HG03439 (cell line): ENCODE measurements at regions not wholly inside any gene's neighbourhood (a gene's known extent, or its start where the extent isn't known, plus 50 kb on each side); places are given as distances from the start of the nearest gene placed in this dataset.
"Not testable (repeated sequence)": the region's sequence is repeated elsewhere in the genome, so short reads cannot be mapped to it uniquely, and the experiment has no call there.

ENCODE experiments used
- ATAC-seq: cut with Tn5 transposase; IDR thresholded peaks from one replicate; pipeline ENCODE4 v1.9.1; 2021; ENCODE audit warnings: mild to moderate bottlenecking, moderate library complexity; ENCODE audit not compliant: unreplicated experiment

DNA sequence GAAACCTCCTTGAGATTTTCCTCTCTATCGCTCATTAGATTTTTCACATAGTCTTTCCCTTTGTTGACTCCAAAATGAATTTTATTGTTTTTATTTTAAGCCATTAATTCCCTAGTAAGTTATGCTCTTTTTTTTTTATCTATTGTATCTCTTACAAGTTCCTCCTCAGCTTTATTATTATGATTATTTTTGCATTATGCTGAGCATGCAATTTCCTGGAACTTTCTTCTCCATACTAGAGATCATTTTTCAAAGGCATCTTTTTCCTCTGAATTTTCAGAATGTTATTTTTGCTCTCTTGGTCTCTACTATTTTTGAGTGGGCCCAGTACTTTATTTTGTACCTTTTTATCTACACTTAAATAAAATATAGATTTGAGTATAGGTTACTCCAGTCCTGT, 376.6 kb upstream of the SEMA6A start:
- ATAC-seq, result no peak

DNA sequence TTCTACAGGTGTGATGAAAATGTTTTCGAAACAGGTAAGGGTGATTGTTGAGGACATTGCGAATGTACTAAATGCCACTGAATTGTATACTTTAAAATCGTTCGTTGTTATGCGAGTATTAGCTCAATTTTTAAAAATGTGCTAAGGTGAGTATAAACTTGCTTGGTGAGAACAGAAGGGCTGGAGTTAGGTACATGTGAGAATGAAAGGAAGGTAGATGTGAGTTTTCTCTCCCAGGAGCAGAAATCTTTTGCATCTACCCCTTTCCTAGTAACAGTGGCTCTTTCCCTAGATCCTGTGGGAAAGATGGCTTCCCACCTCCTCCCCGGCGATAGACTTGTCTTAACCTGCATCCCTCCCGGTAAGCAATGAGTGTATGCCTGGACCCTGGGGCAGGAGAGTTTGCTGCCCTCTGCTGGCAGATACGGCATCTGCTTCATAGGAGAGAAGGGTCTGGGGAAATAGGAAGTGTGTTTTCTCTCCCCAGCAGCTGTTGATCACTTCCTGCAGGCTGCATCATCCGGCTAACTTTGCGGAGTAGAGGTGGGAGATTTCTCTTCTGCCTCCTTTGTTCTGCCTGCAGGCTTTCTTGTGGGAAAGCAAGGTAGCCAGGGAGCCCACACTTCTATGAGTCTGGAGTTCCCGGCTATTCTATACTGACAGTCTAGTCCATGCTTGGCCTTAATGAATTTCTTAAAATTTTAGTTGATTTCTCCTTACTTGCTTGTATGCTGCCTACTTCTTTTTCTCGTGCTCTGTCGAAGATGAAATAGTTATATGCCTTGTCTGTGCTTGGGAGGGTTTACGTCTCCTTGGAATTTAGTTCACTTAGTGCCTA, 373.3 kb upstream of the SEMA6A start:
- peak; percentile 99 for ATAC-seq

DNA sequence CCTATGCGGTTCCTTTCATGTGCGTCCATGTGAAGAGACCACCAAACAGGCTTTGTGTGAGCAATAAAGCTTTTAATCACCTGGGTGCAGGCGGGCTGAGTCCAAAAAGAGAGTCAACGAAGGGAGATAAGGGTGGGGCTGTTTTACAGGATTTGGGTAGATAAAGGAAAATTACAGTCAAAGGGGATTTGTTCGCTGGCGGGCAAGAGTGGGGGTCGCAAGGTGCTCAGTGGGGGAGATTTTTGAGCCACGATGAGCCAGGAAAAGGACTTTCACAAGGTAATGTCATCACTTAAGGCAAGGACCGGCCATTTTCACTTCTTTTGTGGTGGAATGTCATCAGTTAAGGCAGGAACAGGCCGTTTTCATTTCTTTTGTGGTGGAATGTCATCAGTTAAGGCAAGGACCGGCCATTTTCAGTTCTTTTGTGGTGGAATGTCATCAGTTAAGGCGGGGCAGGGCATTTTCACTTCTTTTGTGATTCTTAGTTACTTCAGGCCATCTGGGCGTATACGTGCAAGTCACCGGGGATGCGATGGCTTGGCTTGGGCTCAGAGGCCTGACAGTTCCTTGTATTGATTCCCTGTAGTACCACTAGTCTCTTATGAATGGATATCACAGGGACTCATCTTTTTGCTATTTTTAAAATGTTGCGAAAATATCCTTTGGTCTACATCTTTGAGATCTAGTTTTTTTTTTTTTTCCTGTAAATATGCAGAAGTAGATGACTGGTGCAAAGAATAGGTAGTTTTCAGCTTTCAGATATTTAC, 371.2 kb upstream of the SEMA6A start:
- not testable (repeated sequence) for ATAC-seq

DNA sequence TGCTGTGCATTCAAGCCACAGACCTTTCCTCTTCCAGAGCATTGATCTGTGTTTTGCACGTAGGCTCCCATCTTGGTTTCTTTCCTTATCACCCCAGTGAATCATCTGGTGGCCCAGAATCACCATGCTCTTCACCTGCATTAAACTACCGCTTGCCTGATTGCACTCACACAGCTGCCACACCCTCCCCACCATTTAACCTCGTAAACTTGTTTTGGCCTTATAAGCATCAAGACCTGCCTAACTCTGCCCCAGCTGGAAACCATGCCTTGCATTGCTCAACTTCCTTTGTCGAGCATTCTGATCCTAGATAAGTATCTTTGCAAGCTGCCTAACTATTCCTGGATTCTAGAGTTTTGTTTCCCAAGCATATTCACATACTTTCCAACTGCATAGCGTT, 369.6 kb upstream of the SEMA6A start:
- no peak for ATAC-seq

DNA sequence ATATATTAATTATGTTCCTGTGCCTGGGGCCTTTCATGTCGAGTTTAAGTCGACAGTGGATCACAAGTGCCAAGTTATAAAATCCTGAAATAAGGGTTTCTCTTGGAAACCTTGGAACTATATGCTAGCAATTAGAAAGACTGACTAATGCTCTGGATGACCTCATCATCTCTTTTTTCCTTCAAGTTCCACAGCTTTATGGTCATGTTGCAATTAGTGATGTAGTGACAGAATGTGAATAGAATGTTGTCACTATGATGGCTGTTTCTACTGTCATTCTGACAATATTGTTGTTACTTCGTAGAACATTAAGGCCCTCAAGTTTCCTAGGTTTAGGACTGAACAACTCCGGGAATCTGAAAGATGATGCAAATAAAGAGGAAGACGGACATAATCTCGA, 368.0 kb upstream of the SEMA6A start:
- ATAC-seq, result no peak

DNA sequence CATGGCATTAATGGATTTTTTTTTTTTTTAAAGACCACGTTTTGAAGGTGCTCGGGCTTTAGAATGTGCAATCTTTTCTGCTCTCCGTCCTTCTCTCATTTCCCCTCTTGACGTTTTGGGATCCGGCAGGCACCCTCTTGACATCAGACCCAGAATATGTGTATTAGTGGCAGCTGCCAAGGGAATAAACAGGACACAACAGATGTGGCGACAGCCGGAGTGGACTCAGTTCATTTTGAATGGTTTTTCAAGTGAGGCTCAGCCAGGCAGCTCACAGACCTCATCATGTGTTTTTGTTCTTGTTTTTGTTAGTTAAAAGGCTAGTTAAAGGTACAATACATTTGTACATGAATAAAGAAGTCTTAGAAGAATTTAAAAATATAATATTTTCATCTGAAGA, 365.0 kb upstream of the SEMA6A start:
- ATAC-seq, result no peak

DNA sequence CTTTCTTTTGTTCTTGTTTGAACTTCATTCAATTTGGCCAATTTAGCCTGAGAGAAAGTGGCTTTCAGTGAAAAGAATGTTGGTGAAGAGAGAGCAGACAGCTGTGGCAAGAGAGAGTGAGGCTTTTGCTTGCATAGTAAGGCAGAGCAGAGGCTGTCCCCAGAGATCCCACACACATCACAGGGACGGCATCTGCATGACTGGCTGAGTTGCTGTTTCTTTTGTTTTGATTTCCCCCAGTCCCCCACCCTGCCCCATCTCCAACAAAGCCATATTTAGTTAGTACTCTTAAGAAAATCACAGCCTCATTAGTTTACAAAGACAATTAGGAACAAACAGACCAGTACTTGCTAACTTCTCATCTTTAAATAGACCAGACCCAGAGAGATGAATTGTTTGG, 363.9 kb upstream of the SEMA6A start:
- ATAC-seq, result no peak

DNA sequence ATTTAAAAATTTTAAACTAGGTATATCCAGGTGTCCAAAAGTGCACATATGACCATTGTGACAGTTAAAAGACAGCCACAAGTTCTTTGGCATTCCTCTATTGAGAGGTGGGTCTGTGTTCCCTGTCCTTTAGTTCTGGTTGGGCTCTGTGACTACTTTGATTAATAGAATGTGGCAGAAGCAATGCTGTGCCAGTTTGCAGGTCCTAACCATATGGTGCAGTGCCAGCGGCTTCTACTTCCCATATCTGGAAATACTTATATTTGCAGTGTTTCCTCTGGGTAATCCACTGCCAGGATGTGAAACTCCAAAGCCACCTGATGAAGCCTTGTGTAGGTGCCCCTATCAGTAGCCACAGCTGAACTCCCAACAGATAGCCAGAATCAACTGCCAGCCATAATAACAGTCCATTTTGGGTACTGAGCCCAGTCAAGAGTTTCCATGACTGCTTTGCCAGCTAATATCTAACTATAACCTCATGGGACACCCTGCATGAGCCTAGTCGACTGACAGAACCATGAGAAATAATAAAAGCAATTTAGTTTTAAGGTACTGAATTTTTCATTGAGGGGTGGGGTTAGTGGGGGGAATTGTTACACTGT, 361.0 kb upstream of the SEMA6A start:
- no peak for ATAC-seq

DNA sequence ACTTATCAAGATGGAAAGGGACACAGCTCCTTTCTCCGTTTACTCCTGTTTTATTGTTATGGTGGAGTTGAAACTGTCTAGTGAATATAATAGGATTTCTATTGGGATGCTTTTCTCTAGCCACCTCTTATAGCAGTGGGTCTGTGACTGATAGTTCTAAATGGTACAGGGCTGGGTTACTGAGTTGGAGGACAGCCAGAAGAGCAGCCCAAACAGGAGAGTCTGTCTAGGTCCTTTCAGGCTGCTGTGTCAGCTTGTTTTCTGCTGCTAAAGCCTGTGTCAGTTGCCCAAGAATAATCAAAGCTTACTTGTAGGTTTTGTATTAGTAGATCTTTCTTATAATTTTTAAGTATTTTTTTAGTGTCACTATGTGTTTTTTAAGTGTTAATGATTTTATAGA, 356.0 kb upstream of the SEMA6A start:
- no peak for ATAC-seq

DNA sequence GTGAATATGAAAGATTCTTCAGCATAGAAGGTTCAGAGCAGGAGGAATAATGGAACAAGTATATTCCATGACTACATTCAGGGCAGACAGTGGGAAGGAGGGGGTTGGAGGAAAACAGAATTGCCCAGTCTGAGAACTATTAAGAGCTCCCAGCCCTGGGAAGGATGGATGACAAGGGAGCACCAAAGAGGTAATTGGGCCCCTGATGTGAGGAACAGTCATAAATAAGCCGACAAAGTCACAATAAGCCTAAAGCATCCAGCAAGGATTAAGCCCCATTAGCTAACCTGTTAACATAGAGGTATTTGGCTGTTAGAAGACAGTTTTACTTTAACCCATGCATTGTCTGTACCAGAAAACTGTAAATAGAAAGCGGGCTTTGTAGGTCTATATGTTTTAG, 348.7 kb upstream of the SEMA6A start:
- no peak for ATAC-seq

DNA sequence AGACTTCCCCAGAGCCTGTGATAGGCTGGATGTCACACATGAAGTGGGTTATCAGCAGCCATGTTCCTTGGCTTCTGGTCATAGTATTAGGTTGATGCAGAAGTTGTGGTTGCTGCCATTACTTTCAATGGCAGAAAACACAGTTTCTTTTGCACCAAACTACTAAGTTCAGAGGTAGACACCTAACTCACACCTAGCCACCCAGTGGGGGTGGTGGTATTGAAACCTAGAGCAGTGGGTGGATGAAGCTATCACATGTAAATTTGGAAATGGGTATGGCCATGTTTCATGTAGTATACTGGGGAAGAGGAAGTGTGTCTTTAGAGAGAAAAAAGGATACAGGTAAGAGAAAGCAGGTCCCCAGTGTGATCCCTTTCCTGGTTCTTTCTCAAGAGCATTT, 347.9 kb upstream of the SEMA6A start:
- peak; percentile 81 for ATAC-seq

DNA sequence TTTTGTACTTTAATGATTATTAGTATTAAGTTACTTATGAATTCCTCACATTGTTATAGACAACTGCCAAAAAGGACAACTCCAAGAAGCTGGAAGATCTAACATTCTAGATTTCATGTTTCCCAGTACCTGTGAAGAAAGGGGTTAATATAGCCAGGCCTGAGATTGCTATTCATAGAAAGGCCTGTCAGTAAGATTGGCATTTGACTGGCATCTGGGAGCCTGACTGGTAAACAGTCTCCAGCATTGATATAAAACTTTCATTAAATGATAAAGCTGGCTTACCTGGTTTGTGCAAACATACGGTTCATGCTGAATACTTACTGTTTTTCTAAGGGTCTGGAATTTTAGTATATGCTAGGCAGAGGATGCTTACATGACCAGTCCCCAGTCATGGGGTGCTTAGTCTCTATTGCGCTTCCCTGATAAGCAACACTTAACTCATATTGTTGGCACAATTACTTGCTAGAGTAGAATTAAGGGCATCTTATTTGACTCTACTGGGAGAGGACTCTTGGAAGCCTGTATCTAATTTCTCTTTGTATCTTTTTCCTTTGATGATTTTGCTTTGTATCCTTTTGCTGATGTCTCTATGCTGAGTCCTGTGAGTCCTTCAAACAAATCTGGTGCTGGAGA, 340.4 kb upstream of the SEMA6A start:
- no peak for ATAC-seq

DNA sequence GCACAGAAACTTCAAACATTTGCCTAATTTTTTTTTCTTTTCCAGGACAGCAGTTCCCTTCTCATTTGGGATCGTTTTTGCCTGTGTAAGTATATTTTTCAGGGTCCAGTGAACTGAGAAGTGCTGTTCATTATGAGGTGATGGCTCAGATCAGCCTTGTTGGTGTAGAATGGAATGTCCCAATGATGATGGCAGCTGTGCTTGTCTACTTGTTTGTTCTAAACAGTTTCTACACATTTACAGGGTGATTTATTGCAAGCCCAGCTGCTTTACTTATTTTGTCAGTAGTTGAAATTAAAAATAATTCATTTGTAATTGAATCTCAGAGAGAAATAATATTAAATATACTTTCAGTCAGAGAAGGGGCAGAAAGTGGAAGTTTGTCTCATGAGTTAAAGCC, 337.6 kb upstream of the SEMA6A start:
- no peak for ATAC-seq

DNA sequence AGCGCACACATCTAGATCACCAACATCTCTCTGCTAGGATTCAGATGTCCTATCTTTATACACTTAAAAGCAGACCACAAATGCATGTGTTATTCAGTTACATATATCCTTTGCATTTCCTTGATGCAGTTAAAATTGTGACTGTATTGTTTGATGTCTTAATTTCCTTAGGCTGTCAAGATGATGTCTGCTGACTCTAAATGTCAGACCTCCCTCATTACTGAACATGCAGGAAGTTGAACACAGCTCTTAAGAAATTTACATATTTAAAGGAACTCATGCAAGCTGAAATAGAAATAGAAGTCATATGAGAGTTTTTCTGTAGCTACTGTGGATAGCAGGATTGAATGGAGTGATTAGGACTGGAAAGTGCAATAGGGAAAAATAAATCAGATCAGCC, 336.5 kb upstream of the SEMA6A start:
- no peak for ATAC-seq

DNA sequence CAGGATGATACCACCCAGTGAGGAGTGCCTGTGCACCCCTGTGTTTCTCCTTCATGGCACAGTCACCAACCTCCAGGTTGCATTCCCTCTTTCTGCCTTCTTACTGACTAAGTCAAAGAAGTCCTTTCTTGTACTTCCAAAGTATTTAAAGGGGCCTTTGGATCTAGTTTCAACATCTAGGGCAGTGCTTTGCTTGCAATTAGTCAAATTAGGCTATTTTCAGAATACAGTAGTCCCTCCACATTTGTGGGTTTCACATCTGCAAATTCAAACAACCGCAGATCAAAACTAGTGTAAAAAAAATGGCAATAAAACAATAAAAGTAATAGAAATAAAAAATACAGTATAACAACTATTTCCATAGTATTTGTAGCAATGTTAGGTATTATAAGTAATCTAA, 333.9 kb upstream of the SEMA6A start:
- ATAC-seq, result peak; percentile 69

DNA sequence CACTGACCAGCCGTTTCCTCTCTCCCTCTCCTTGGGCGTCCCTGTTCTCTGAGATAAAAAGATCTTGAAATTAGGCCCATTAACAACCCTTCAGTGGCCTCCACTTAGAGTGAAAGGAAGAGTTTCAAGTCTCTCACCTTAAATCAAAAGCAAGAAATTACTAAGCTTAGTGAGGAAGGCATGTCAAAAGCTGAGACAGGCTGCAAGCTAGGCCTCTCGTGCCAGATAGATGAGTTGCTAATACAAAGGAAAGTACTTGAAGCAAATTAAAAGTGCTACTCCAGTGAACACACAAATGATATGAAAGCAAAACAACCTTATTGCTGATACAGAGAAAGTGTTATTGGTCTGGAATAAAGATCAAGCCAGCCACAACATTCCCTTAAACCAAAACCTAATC, 331.3 kb upstream of the SEMA6A start:
- ATAC-seq, result peak; percentile 51

DNA sequence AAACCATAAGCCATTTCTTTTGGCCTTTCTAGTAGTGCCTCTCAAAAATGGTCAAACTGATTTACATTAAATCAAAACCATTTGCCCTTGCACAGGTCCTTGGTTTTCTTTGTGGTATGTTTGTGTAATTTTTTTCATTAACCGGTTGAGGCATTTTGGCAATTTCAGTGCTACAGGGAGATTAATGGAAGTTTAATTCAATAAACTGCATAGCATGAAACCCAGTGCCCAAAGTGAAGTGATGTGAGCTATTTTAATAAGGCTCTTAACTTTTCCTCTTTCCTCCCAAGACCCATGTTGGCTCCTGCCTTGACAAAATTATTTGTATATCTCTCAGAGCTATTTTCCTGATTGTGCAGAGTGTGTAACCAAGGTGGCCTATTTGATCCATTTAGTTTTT, 326.2 kb upstream of the SEMA6A start:
- no peak for ATAC-seq

DNA sequence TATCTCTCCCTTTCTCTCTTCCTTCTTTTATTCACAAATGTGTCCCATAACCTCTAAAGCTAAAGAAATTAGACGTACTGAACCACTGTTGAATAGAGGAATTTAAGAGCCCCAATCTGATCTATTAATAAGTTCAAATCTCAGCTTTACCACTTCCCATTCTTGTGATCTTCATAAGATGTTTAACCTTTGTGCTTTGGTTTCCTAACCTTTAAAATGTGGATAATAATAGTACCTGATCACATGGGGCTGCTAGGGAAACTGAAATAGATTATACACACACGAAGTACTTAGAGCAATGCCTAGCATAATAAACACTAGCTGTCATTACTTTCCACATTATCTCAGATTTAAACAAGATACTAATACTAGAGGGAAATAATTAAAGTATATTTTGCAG, 324.3 kb upstream of the SEMA6A start:
- peak; percentile 71 for ATAC-seq

DNA sequence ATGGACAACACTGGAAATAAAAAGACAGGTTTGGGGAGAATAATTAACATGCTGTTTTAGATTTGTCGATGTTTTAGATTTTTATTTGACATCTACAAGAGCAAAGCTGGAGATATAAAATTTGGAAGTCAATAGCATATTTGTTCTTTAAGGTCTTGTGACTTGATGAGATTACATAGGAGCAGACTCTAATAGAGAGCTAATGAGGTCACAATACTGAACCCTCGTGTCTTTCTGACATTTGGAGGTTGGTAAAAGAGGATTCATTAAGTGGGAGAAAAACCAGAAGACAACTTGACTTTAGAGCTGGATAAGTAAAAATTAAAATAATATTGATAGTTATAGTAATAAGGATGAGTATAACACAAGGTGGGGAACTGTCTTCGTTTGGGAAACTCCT, 322.7 kb upstream of the SEMA6A start:
- no peak for ATAC-seq

DNA sequence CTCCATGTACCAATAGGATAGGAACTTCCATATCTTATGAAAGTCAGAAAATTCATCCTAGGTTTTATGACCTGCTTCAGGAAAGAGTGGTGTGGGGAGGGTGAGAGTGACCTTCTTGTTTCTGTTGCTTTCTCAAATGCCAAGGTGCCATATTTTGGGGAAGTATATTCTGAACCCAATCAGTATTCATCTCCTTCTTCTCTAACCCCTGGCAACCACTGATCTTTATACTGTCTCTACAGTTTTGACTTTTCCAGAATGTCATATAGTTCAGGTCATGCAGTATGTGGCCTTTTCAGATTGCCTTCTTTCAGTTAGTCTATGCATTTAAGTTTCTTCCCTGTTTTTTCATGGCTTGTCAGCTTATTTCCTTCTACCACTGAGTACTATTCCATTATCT, 321.4 kb upstream of the SEMA6A start:
- ATAC-seq, result no peak

DNA sequence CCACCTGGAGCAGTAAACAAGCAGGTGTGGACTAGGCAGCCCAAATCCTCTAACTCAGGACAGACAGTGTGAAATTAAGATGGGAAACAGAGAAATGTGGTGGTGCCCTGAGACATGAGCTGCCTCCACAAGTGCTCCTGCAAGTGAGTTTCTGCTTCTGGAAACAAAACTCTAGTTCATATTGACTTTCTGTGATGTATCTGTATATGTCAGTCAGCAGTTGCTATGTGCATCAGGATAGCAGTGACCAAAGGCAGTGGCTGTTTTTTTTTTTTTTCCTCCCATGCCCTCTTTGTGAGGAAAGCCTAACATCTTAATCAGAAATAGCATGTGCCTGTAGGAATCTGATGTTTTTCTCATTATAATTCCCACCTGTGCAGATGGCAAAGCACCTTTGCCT, 318.4 kb upstream of the SEMA6A start:
- ATAC-seq, result no peak

DNA sequence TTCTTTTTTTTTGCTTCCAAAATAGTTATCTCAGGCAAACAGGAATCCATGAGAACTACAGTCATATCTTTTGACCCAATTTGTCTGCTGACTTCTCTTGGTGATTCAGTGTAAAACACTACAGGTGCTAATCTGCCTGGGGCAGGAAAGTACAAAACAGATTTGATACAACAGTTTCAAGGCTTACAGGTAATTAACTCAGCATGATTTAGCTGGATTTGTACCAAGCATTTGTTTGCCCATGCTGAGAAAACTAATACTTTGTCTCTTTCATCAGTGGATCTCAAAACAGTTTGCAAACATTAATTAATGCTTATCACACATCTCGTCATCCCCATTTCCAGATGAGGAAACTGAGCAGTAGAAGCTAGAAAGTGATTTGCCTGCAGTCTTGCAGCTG, 312.5 kb upstream of the SEMA6A start:
- ATAC-seq, result no peak
